ENCODE measurements at regions not wholly inside any gene's neighbourhood (a gene's known extent, or its start where the extent isn't known, plus 50 kb on each side); places are given as distances from the start of the nearest gene placed in this dataset.

DNA sequence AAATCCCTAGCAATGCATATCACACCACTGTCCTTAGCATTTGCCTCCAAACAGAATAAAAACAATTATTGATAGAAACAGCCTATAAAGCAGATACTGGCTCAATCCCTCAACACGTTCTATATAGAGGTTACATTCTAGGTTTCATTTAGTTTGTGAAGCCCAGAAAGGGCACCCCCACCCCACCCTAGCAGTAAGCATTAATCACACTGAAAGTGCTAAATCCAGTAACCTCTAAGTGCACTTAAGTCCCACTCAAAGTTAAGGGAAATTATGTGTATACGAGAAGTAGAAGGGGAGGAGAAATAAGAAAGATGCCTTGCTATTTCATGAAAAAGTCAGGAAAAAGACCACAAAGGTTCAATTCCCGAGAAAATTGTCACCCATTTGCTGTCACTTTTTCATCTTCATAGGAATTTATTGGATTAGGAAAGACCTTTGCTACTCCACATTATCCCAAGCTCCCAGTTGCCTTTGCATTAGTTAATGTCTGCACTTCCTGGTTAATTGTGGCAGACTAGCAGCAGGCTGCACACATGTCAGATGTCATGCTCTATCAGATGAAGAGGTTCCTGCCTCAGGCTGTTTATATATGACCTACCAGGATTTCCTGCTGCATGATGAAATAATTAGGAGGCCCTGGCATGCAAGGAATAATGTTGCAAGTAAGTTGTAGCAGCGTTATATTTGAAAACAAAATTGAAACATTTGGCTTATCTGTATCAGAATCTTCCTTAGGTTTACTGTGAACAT is 54.5 kb upstream of the LHX8 start:
- Mint-ChIP-seq H3K27ac (no peak overlapping the region), H3K4me3 (no peak overlapping the region), H3K36me3 (no peaks in the 10 kb centered on the region), H3K4me1 (peaks cover 87% of the 10 kb centered on the region), H3K9me3 (no peaks in the 10 kb centered on the region), H3K27me3 (ENCODE audit: low read depth) (peaks cover 20% of the 10 kb centered on the region)
- ChIA-PET POLR2A (no interaction called here), CTCF (no interaction called here)
- no peak for ATAC-seq
- no peak for TF ChIP-seq AFF4 (CRISPR knock-in tag; IDR thresholded peaks at IDR 0.05; ENCODE audit: borderline replicate concordance)
- TF ChIP-seq JAZF1 (CRISPR knock-in tag; IDR thresholded peaks at IDR 0.05), result no peak
- TF ChIP-seq ZMAT4 (CRISPR knock-in tag; IDR thresholded peaks at IDR 0.05), result no peak
- TF ChIP-seq, protein P1, sequence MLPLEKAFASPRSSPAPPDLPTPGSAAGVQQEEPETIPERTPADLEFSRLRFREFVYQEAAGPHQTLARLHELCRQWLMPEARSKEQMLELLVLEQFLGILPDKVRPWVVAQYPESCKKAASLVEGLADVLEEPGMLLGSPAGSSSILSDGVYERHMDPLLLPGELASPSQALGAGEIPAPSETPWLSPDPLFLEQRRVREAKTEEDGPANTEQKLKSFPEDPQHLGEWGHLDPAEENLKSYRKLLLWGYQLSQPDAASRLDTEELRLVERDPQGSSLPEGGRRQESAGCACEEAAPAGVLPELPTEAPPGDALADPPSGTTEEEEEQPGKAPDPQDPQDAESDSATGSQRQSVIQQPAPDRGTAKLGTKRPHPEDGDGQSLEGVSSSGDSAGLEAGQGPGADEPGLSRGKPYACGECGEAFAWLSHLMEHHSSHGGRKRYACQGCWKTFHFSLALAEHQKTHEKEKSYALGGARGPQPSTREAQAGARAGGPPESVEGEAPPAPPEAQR (CRISPR knock-in tag; IDR thresholded peaks at IDR 0.05), result no peak
- TF ChIP-seq, protein P2, sequence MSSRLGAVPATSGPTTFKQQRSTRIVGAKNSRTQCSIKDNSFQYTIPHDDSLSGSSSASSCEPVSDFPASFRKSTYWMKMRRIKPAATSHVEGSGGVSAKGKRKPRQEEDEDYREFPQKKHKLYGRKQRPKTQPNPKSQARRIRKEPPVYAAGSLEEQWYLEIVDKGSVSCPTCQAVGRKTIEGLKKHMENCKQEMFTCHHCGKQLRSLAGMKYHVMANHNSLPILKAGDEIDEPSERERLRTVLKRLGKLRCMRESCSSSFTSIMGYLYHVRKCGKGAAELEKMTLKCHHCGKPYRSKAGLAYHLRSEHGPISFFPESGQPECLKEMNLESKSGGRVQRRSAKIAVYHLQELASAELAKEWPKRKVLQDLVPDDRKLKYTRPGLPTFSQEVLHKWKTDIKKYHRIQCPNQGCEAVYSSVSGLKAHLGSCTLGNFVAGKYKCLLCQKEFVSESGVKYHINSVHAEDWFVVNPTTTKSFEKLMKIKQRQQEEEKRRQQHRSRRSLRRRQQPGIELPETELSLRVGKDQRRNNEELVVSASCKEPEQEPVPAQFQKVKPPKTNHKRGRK (CRISPR knock-in tag; IDR thresholded peaks at IDR 0.05; ENCODE audit: borderline replicate concordance), result no peak
- no peak for TF ChIP-seq USF2 (CRISPR knock-in tag; IDR thresholded peaks at IDR 0.05)
- no peak for TF ChIP-seq JUN (CRISPR knock-in tag; IDR thresholded peaks at IDR 0.05)
- TF ChIP-seq, protein P3, sequence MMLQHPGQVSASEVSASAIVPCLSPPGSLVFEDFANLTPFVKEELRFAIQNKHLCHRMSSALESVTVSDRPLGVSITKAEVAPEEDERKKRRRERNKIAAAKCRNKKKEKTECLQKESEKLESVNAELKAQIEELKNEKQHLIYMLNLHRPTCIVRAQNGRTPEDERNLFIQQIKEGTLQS (CRISPR knock-in tag; conservative IDR thresholded peaks at IDR 0.05), result no peak
- TF ChIP-seq, protein P4, sequence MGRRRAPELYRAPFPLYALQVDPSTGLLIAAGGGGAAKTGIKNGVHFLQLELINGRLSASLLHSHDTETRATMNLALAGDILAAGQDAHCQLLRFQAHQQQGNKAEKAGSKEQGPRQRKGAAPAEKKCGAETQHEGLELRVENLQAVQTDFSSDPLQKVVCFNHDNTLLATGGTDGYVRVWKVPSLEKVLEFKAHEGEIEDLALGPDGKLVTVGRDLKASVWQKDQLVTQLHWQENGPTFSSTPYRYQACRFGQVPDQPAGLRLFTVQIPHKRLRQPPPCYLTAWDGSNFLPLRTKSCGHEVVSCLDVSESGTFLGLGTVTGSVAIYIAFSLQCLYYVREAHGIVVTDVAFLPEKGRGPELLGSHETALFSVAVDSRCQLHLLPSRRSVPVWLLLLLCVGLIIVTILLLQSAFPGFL (CRISPR knock-in tag; IDR thresholded peaks at IDR 0.05; ENCODE audit: borderline replicate concordance), result no peak
- no peak for TF ChIP-seq ETV6 (CRISPR knock-in tag; IDR thresholded peaks at IDR 0.05)
- TF ChIP-seq NR2C2 (CRISPR knock-in tag; IDR thresholded peaks at IDR 0.05), result no peak
- no peak for TF ChIP-seq EMX1 (CRISPR knock-in tag; IDR thresholded peaks at IDR 0.05)
- no peak for TF ChIP-seq SP1 (CRISPR knock-in tag; conservative IDR thresholded peaks at IDR 0.05)
- no peak for TF ChIP-seq NFATC4 (CRISPR knock-in tag; IDR thresholded peaks at IDR 0.05)
- TF ChIP-seq ESRRA (CRISPR knock-in tag; IDR thresholded peaks at IDR 0.05; ENCODE audit: borderline replicate concordance), result no peak
- TF ChIP-seq ZNF671 (CRISPR knock-in tag; IDR thresholded peaks at IDR 0.05), result no peak
- TF ChIP-seq NFYB (CRISPR knock-in tag; conservative IDR thresholded peaks at IDR 0.05; ENCODE audit: low read depth), result no peak
- TF ChIP-seq, protein P5, sequence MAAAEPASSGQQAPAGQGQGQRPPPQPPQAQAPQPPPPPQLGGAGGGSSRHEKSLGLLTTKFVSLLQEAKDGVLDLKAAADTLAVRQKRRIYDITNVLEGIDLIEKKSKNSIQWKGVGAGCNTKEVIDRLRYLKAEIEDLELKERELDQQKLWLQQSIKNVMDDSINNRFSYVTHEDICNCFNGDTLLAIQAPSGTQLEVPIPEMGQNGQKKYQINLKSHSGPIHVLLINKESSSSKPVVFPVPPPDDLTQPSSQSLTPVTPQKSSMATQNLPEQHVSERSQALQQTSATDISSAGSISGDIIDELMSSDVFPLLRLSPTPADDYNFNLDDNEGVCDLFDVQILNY (CRISPR knock-in tag; IDR thresholded peaks at IDR 0.05), result no peak
- no peak for DNase-seq (ENCODE audit: low spot score)

All from WTC11 (cell line).